ENCODE measurements at regions not wholly inside any gene's neighbourhood (a gene's known extent, or its start where the extent isn't known, plus 50 kb on each side); places are given as distances from the start of the nearest gene placed in this dataset.
"Not testable (repeated sequence)": the region's sequence is repeated elsewhere in the genome, so short reads cannot be mapped to it uniquely, and the experiment has no call there.

GRCh38 chr11:100409267-100409666 is 277.8 kb upstream of the ARHGAP42 start:
- WGBS, 2 donors, result 82 to 83% methylated on average over 11 of the region's 11 CpGs
- intact Hi-C loops (cut with DNase I; ENCODE audit: low total_unique reads); DNase-seq; H3K9me3 ChIP-seq; H3K4me1 ChIP-seq; H3K4me3 ChIP-seq; H3K27ac ChIP-seq; H3K27me3 ChIP-seq; H3K36me3 ChIP-seq (ENCODE audit: low read depth, missing control alignments): not testable (repeated sequence)

GRCh38 chr11:100419518-100419917 is 267.6 kb upstream of the ARHGAP42 start:
- H3K36me3 ChIP-seq (ENCODE audit: low read depth, missing control alignments), result no peaks in the 10 kb centered on the region
- H3K4me1 ChIP-seq, result no peaks in the 10 kb centered on the region
- DNase-seq, result no peak
- H3K9me3 ChIP-seq, result no peaks in the 10 kb centered on the region
- H3K27me3 ChIP-seq, result no peaks in the 10 kb centered on the region
- TF ChIP-seq, protein P1, sequence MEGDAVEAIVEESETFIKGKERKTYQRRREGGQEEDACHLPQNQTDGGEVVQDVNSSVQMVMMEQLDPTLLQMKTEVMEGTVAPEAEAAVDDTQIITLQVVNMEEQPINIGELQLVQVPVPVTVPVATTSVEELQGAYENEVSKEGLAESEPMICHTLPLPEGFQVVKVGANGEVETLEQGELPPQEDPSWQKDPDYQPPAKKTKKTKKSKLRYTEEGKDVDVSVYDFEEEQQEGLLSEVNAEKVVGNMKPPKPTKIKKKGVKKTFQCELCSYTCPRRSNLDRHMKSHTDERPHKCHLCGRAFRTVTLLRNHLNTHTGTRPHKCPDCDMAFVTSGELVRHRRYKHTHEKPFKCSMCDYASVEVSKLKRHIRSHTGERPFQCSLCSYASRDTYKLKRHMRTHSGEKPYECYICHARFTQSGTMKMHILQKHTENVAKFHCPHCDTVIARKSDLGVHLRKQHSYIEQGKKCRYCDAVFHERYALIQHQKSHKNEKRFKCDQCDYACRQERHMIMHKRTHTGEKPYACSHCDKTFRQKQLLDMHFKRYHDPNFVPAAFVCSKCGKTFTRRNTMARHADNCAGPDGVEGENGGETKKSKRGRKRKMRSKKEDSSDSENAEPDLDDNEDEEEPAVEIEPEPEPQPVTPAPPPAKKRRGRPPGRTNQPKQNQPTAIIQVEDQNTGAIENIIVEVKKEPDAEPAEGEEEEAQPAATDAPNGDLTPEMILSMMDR (IDR thresholded peaks at IDR 0.05), result no peak
- TF ChIP-seq POLR2A (IDR thresholded peaks at IDR 0.05), result no peak
- H3K4me3 ChIP-seq, result no peak overlapping the region
- intact Hi-C loops (cut with DNase I; ENCODE audit: low total_unique reads), result no loop called here
- 81 to 94% methylated on average over 2 of the region's 2 CpGs for WGBS, 2 donors
- H3K27ac ChIP-seq, result no peak overlapping the region

DNA sequence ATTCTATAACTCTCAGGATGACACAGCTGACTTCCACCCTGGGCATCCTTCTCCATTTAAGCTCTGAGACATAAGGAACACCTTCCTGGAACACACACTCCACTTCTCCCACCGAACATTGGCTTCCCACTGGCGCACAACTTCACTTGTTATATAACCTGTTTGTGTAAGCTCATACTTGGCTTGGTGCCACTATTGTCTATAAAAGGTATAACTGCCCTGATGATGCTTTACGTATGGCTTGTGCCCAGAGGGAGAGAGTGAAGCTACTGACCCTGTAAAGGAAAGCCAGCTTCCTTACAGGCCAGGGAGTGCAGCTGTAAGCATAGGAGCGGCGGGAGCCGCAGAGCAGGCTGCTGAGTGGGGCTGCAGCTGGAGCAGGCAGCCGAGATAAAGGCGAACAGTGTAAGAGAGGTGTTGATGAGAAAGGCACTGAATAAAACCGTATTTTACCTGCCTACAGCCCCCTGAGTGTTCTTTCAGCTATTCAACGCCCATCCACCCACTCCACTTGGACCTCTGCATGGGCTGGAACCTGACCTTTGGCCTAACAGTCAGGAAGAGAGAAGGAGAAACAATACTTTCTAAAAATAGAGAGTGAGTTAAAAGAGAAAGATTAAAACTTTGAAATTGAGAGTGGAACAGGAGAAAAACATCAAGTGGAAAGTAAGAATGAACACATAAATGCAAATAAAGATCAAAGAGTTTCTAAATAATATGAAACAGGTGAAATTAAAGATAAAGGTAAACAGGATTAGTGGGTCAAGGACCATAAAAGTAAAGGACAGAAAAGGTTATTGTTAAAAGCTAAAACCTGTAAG is 252.1 kb upstream of the ARHGAP42 start:
- 74 to 78% methylated on average over 10 of the region's 10 CpGs for WGBS, 2 donors
- intact Hi-C loops (cut with DNase I; ENCODE audit: low total_unique reads), result no loop called here
- H3K27me3 ChIP-seq, result no peaks in the 10 kb centered on the region
- H3K9me3 ChIP-seq, result no peaks in the 10 kb centered on the region
- no peak overlapping the region for H3K27ac ChIP-seq
- no peaks in the 10 kb centered on the region for H3K36me3 ChIP-seq (ENCODE audit: low read depth, missing control alignments)
- H3K4me1 ChIP-seq, result no peaks in the 10 kb centered on the region
- TF ChIP-seq, protein P1 (IDR thresholded peaks at IDR 0.05), result no peak
- no peak for DNase-seq
- no peak overlapping the region for H3K4me3 ChIP-seq

DNA sequence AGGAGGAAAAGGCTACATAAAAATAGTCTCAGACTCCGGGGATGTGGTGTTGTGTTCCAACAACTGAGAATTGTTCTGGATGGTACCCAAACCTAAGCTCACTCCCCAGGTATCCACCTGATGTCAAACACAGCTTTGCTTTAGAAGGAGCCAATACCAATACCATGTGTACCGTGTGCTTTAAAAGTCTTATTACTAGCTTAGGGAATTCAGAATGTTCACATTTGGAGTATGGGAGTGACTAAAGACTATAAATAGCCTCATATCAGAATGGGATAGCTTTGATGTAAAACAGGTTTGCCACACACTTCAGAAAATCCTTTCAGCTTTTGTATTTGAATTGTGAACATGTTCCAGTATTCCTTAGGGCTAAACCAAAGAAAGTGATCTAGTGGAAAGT is 248.7 kb upstream of the ARHGAP42 start:
- no peak overlapping the region for H3K27ac ChIP-seq
- WGBS, 2 donors, result 72 to 74% methylated on average over 2 of the region's 2 CpGs
- no peaks in the 10 kb centered on the region for H3K9me3 ChIP-seq
- H3K36me3 ChIP-seq (ENCODE audit: low read depth, missing control alignments), result no peaks in the 10 kb centered on the region
- intact Hi-C loops (cut with DNase I; ENCODE audit: low total_unique reads), result no loop called here
- H3K4me1 ChIP-seq, result no peaks in the 10 kb centered on the region
- no peaks in the 10 kb centered on the region for H3K27me3 ChIP-seq
- no peak overlapping the region for H3K4me3 ChIP-seq
- TF ChIP-seq POLR2A (IDR thresholded peaks at IDR 0.05), result no peak
- TF ChIP-seq, protein P1 (IDR thresholded peaks at IDR 0.05), result no peak
- no peak for DNase-seq

GRCh38 chr11:100441086-100441485 is 246.0 kb upstream of the ARHGAP42 start:
- Histone ChIP-seq H3K4me1 (no peaks in the 10 kb centered on the region), H3K27ac (no peak overlapping the region), H3K36me3 (ENCODE audit: low read depth, missing control alignments) (no peaks in the 10 kb centered on the region), H3K27me3 (no peaks in the 10 kb centered on the region), H3K4me3 (no peak overlapping the region), H3K9me3 (no peaks in the 10 kb centered on the region)
- 91 to 95% methylated on average over 1 of the region's 1 CpG for WGBS, 2 donors
- no peak for TF ChIP-seq POLR2A (IDR thresholded peaks at IDR 0.05)
- TF ChIP-seq, protein P1 (IDR thresholded peaks at IDR 0.05), result no peak
- DNase-seq, result no peak
- intact Hi-C loops (cut with DNase I; ENCODE audit: low total_unique reads), result no loop called here
